ENCODE measurements at regions not wholly inside any gene's neighbourhood (a gene's known extent, or its start where the extent isn't known, plus 50 kb on each side); places are given as distances from the start of the nearest gene placed in this dataset.

GRCh38 chr6:146874278-146875018 is 275.7 kb downstream of the ADGB start:
- TF ChIP-seq CTCF (IDR thresholded peaks at IDR 0.05; ENCODE audit: insufficient read depth, low read depth, low read length, missing control alignments): no peak
- no peak overlapping the region for H3K4me3 ChIP-seq (ENCODE audit: low read depth, low read length)
- no peak for DNase-seq (ENCODE audit: low read depth)

- H3K4me3 ChIP-seq (ENCODE audit: low read depth, low read length): no peak overlapping the region
- TF ChIP-seq CTCF (IDR thresholded peaks at IDR 0.05; ENCODE audit: insufficient read depth, low read depth, low read length, missing control alignments): no peak
These were observed 277.1 kb downstream of the ADGB start for GRCh38 chr6:146875927-146876270.

DNA sequence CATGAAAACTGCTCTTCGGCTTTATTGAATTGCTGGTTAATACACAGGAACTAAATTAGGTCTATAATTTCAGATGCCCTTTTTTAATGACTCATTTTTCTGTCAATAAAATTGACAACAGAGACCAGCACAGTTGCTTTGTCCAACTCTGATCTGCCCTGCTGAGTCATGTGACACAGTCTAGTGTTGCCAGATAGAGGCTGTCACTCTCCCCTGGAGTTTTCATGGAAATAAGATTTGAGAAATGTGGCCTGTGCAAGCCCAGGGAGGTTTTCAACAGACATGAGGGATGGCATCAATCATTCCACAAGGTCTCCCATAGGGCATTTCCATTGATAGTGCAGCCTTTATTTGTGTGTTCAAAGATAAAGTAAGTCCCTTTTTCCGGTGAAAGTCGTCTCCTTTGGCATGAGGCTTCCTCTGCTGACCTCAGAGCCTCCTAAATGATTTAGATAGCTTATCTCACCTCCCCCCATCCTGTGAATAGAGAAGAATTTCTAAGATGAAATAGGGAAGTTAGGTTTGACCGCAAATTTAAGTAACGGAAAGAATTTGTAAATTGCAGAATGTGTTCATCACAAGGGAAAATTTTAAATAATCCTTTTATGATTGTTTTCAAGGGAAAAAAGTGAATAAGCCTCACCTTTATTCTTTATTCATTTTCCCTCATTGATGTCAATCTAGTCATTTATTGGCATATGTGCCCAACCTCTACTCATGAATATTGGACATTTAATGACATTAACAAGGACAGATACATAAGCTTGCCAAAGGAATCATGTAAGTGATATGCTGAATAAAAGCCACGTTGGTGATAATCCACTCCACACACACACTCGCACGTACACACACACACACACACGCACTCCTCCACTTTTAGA is 277.7 kb downstream of the ADGB start:
- no peak overlapping the region for H3K4me3 ChIP-seq (ENCODE audit: low read depth, low read length)
- no peak for DNase-seq (ENCODE audit: low read depth)
- TF ChIP-seq CTCF (IDR thresholded peaks at IDR 0.05; ENCODE audit: insufficient read depth, low read depth, low read length, missing control alignments): no peak

More at GRCh38 chr6:146875927-146876270, 277.1 kb downstream of the ADGB start:
- no peak for DNase-seq (ENCODE audit: low read depth)

- TF ChIP-seq CTCF (IDR thresholded peaks at IDR 0.05; ENCODE audit: insufficient read depth, low read depth, low read length, missing control alignments): no peak
- H3K4me3 ChIP-seq (ENCODE audit: low read depth, low read length): no peak overlapping the region
- no peak for DNase-seq (ENCODE audit: low read depth)
These were observed 279.6 kb downstream of the ADGB start for GRCh38 chr6:146878168-146878951.

DNA sequence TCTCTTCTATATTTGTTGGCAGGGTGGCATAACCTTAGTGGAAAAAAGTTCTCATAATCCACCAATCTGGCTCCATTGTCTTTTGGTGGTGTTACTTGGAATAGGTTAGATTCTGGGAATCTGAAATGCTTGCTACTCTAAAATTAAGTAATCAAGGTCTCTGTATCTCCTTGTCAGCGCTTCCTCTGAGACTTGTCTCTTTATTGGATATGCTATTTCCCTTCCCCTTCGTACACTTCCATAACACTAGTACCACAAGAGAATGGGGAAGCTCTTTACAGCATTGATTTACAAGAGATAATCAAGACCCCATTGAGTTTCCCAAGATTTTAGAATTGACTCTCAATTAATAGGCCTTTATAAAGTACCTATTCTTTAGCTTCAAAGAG is 280.2 kb downstream of the ADGB start:
- no peak overlapping the region for H3K4me3 ChIP-seq (ENCODE audit: low read depth, low read length)
- TF ChIP-seq CTCF (IDR thresholded peaks at IDR 0.05; ENCODE audit: insufficient read depth, low read depth, low read length, missing control alignments): no peak
- no peak for DNase-seq (ENCODE audit: low read depth)

GRCh38 chr6:146879406-146880117 is 280.8 kb downstream of the ADGB start:
- no peak overlapping the region for H3K4me3 ChIP-seq (ENCODE audit: low read depth, low read length)
- no peak for DNase-seq (ENCODE audit: low read depth)
- no peak for TF ChIP-seq CTCF (IDR thresholded peaks at IDR 0.05; ENCODE audit: insufficient read depth, low read depth, low read length, missing control alignments)

Measured in GM12865 (cell line).